PC-3 (cell line): ENCODE measurements at regions not wholly inside any gene's neighbourhood (a gene's known extent, or its start where the extent isn't known, plus 50 kb on each side); places are given as distances from the start of the nearest gene placed in this dataset.

Experiments used
- ATAC-seq: fragments of 200-7000 bp; cut with Tn5 transposase; 2 replicates; pipeline ENCODE4 v1.9.1; 2020; ENCODE audit warnings: mild to moderate bottlenecking, moderate library complexity
- BruUV-seq: library from RNA; stranded (reverse); fragments of 400-500 nt; replicated peaks from 2 replicates; lab custom pipeline; 2021; lab: Mats Ljungman, UMichigan
- CTCF ChIA-PET: fragments of 300-600 bp; sonication (Branson Sonifier 250); formaldehyde crosslinking; loops from one replicate; lab custom pipeline; 2022; ENCODE audit warnings: antibody characterized with exemption; lab: Charles Lee
- POLR2A ChIA-PET: fragments of 300-600 bp; sonication (Branson Sonifier 250); formaldehyde crosslinking; loops from one replicate; lab custom pipeline; 2022; ENCODE audit warnings: antibody characterized with exemption; ENCODE audit not compliant: unreplicated experiment; lab: Charles Lee
- DNase-seq: peaks from one replicate; pipeline ENCODE4 v3.0.0-alpha.2; 2015
- H2AFZ ChIP-seq: fragments of 300-600 bp; sonication (generic); 2 replicates; pipeline ENCODE4 v1.6.0; 2016; ENCODE audit warnings: antibody characterized with exemption, low read length
- H3F3A ChIP-seq: fragments of 300-600 bp; sonication (generic); one replicate; pipeline ENCODE4 v1.6.0; 2017; ENCODE audit warnings: antibody characterized with exemption, low read length, control low read depth, mild to moderate bottlenecking; ENCODE audit not compliant: unreplicated experiment
- H3K27ac ChIP-seq: fragments of 300-600 bp; sonication (generic); 2 replicates; pipeline ENCODE4 v1.5.1; 2016; ENCODE audit warnings: mild to moderate bottlenecking, low read length
- H3K27me3 ChIP-seq: fragments of 300-600 bp; sonication (generic); 2 replicates; pipeline ENCODE4 v1.6.1; 2016; ENCODE audit warnings: low read length, mixed read lengths
- H3K36me3 ChIP-seq: fragments of 300-600 bp; sonication (generic); 2 replicates; pipeline ENCODE4 v1.6.1; 2016; ENCODE audit warnings: low read depth, mixed run types, low read length, mixed read lengths
- H3K4me1 ChIP-seq: fragments of 300-600 bp; sonication (generic); 2 replicates; pipeline ENCODE4 v1.5.1; 2016; ENCODE audit warnings: low read length; ENCODE audit not compliant: insufficient read depth
- H3K4me2 ChIP-seq: fragments of 300-600 bp; sonication (generic); 2 replicates; pipeline ENCODE4 v1.6.0; 2016; ENCODE audit warnings: low read length
- H3K4me3 ChIP-seq: fragments of 300-600 bp; sonication (generic); 2 replicates; pipeline ENCODE4 v1.5.1; 2016; ENCODE audit warnings: mild to moderate bottlenecking, low read length, mixed read lengths
- H3K79me2 ChIP-seq: fragments of 300-600 bp; sonication (generic); 2 replicates; pipeline ENCODE4 v1.6.1; 2017; ENCODE audit warnings: low read length, mixed read lengths
- H3K9ac ChIP-seq: fragments of 300-600 bp; sonication (generic); 2 replicates; pipeline ENCODE4 v1.6.0; 2016; ENCODE audit warnings: mild to moderate bottlenecking, low read length
- H3K9me2 ChIP-seq: fragments of 300-600 bp; sonication (generic); replicated peaks from 2 replicates; pipeline ENCODE4 v1.6.1; 2016; ENCODE audit warnings: mixed run types, low read length, mixed read lengths
- H3K9me3 ChIP-seq: fragments of 300-600 bp; sonication (generic); 2 replicates; pipeline ENCODE4 v1.6.1; 2016; ENCODE audit warnings: low read length, mixed read lengths
- H4K20me1 ChIP-seq: fragments of 300-600 bp; sonication (generic); 2 replicates; pipeline ENCODE4 v1.6.1; 2016; ENCODE audit warnings: low read length, mixed read lengths
- EZH2 ChIP-seq: fragments of 300-600 bp; sonication (generic); IDR thresholded peaks from one replicate; pipeline ENCODE4 v1.6.1; 2017; ENCODE audit warnings: antibody characterized with exemption, mild to moderate bottlenecking, low read length; ENCODE audit not compliant: unreplicated experiment
- EZH2phosphoT487 ChIP-seq: fragments of 300-600 bp; sonication (generic); IDR thresholded peaks from 2 replicates; pipeline ENCODE4 v1.6.1; 2018; ENCODE audit warnings: mild to moderate bottlenecking, antibody characterized with exemption, low read length, borderline replicate concordance
- intact Hi-C: fragments of 100-400 bp; cut with micrococcal nuclease; formaldehyde crosslinking; loops from 2 replicates; pipeline ENCODE4 v1.9.0; 2023
- TF ChIP-seq, protein P1 (sequence below): fragments of 300-600 bp; sonication (generic); conservative IDR thresholded peaks from 2 replicates; pipeline ENCODE4 v1.5.1; 2017; ENCODE audit warnings: antibody characterized with exemption, low read depth, mild to moderate bottlenecking, low read length

DNA sequence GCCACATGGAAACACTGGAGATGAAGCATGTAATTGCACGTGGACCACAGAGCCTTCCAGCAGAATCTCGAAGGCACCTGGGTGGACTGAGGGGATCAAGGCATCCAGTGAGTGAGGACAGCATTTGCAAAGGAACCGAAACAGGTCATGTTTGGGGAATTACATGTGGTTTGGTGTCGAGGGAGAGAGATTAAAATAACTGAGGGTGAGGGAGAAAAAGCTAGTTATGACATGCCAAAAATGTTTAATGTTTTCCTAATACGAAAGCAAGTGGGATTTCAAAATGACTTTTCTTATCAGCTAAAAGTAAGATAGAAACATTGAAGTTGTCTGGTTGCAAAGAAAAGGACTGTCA, 157.1 kb downstream of the BLID start:
- TF ChIP-seq, protein P1, sequence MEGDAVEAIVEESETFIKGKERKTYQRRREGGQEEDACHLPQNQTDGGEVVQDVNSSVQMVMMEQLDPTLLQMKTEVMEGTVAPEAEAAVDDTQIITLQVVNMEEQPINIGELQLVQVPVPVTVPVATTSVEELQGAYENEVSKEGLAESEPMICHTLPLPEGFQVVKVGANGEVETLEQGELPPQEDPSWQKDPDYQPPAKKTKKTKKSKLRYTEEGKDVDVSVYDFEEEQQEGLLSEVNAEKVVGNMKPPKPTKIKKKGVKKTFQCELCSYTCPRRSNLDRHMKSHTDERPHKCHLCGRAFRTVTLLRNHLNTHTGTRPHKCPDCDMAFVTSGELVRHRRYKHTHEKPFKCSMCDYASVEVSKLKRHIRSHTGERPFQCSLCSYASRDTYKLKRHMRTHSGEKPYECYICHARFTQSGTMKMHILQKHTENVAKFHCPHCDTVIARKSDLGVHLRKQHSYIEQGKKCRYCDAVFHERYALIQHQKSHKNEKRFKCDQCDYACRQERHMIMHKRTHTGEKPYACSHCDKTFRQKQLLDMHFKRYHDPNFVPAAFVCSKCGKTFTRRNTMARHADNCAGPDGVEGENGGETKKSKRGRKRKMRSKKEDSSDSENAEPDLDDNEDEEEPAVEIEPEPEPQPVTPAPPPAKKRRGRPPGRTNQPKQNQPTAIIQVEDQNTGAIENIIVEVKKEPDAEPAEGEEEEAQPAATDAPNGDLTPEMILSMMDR, result no peak
- no peak for TF ChIP-seq EZH2
- no peak for TF ChIP-seq EZH2phosphoT487
- no peaks in the 10 kb centered on the region for H3F3A ChIP-seq
- no peak overlapping the region for H3K27ac ChIP-seq
- H3K79me2 ChIP-seq, result no peaks in the 10 kb centered on the region
- no peak for ATAC-seq
- H2AFZ ChIP-seq, result no peak overlapping the region
- no peak overlapping the region for H3K4me3 ChIP-seq
- ChIA-PET POLR2A (no interaction called here), CTCF (no interaction called here)
- no peak overlapping the region for H3K9ac ChIP-seq
- no peak overlapping the region for H3K4me2 ChIP-seq
- BruUV-seq, result no TSS peak
- H3K9me3 ChIP-seq, result no peaks in the 10 kb centered on the region
- DNase-seq, result no peak
- peaks cover 3% of the 10 kb centered on the region; the same call in 1 of the 2 replicates for H3K4me1 ChIP-seq
- H3K9me2 ChIP-seq, result no peaks in the 10 kb centered on the region
- H3K27me3 ChIP-seq, result no peaks in the 10 kb centered on the region
- no peaks in the 10 kb centered on the region for H3K36me3 ChIP-seq
- no peaks in the 10 kb centered on the region for H4K20me1 ChIP-seq
- intact Hi-C loops, result no loop called here

GRCh38 chr11:121958323-121958970, 157.6 kb downstream of the BLID start:
- no peak overlapping the region for H2AFZ ChIP-seq
- no peak overlapping the region for H3K27ac ChIP-seq

GRCh38 chr11:121953122-121953521, 162.9 kb downstream of the BLID start:
- no TSS peak for BruUV-seq
- Histone ChIP-seq H2AFZ (no peak overlapping the region), H3F3A (no peaks in the 10 kb centered on the region), H3K27me3 (no peaks in the 10 kb centered on the region), H3K9me2 (no peaks in the 10 kb centered on the region), H3K9me3 (no peaks in the 10 kb centered on the region), H3K4me2 (no peak overlapping the region), H4K20me1 (no peaks in the 10 kb centered on the region), H3K79me2 (no peaks in the 10 kb centered on the region), H3K36me3 (no peaks in the 10 kb centered on the region), H3K4me3 (no peak overlapping the region), H3K4me1 (no peaks in the 10 kb centered on the region), H3K27ac (no peak overlapping the region), H3K9ac (no peak overlapping the region)
- ATAC-seq (no peak), DNase-seq (no peak)
- no peak for TF ChIP-seq EZH2
- TF ChIP-seq EZH2phosphoT487, result no peak
- TF ChIP-seq, protein P1, result no peak
- ChIA-PET POLR2A (no interaction called here), CTCF (no interaction called here)
- intact Hi-C loops, result no loop called here

More at GRCh38 chr11:121958323-121958970, 157.6 kb downstream of the BLID start:
- H3F3A ChIP-seq, result no peaks in the 10 kb centered on the region
- TF ChIP-seq, protein P1, result no peak
- no peak for TF ChIP-seq EZH2
- TF ChIP-seq EZH2phosphoT487, result no peak
- CTCF ChIA-PET, result no interaction called here
- no peak for DNase-seq
- no peaks in the 10 kb centered on the region for H3K27me3 ChIP-seq
- no peaks in the 10 kb centered on the region for H3K36me3 ChIP-seq
- no peaks in the 10 kb centered on the region for H3K79me2 ChIP-seq
- no TSS peak for BruUV-seq
- no peaks in the 10 kb centered on the region for H3K9me2 ChIP-seq
- H4K20me1 ChIP-seq, result no peaks in the 10 kb centered on the region
- no peaks in the 10 kb centered on the region for H3K9me3 ChIP-seq
- intact Hi-C loops, result no loop called here
- POLR2A ChIA-PET, result no interaction called here
- peaks cover 3% of the 10 kb centered on the region; the same call in 1 of the 2 replicates for H3K4me1 ChIP-seq
- H3K9ac ChIP-seq, result no peak overlapping the region
- H3K4me3 ChIP-seq, result no peak overlapping the region
- H3K4me2 ChIP-seq, result no peak overlapping the region
- ATAC-seq, result no peak
